Jurkat, Clone E6-1 (cell line): ENCODE measurements at regions not wholly inside any gene's neighbourhood (a gene's known extent, or its start where the extent isn't known, plus 50 kb on each side); places are given as distances from the start of the nearest gene placed in this dataset.

ENCODE experiments used
- DNase-seq: peaks from one replicate; pipeline ENCODE4 v3.0.0-alpha.2; 2011; ENCODE audit warnings: low read depth, low spot score
- H3K4me3 ChIP-seq: 2 replicates; pipeline ENCODE4 v1.5.1; 2011; ENCODE audit warnings: mild to moderate bottlenecking, low read length, control low read depth, moderate library complexity

DNA sequence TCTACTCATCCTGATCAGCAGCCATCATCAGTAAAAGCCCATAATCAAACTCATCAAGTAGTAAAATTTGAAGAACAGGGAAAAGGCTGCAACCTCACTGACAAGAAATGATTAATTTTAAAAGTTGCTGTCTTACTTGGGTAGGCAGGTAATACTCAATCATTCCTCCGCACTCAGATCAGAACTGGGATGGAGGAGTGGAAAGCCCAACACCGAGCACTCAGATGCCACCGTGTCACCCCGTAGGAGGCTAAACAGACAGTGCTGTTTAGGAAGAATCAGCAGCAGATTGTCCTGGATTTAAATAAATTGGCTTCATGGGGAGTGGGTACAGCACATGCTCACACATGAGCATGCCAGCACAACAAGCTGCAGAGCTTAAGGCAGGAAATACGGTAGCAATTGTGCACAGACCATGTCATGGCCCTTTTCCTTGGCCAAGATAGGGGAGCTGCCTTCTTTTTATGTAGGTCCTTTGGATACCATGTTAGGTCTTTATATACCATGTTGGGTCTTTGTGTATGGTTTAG is 92.6 kb upstream of the CDH6 start:
- H3K4me3 ChIP-seq: no peak overlapping the region
- DNase-seq: no peak

DNA sequence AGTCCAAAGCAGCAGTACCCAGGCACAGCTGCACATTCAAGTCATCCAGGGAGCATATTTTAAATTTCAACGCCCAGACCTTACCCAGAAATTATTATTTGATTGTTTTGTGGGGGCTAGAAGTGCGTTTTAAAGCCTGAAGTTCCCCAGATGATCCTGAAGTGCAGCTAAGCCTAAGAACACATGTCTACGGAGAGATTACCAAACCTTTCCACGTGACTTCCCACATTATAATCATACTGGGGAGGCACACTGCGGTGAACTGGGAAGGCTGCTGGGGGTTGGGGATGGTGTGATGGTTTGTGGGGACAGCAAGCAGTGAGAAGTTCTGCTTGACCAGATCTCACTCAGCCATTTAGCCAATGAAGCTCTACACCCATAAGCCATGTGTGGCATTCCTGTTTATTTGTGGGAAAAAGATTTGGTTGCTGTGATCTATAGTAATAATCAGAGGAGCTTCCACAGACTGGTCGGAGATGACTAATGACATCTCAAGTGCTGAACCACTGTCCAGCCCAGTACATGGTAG is 93.4 kb upstream of the CDH6 start:
- no peak overlapping the region for H3K4me3 ChIP-seq
- no peak for DNase-seq

DNA sequence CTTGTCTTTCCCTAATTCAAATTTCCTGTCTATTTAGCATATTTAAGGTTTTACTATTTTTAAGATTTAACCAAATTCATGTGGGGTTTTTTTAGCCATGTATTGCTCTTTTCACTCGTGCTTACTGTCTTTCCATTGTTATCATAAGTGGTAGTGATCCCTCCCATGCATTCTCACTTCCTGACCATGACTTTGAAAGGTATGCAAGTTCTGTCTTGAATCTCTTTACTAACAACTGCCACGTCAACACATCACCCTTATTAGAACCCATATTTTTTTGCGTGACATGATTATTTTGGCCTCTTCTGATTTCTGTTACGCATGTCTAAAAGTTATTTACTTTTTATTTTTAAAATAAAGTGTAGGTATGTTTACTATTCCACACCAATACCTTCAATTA is 94.7 kb upstream of the CDH6 start:
- no peak for DNase-seq
- H3K4me3 ChIP-seq: no peak overlapping the region

DNA sequence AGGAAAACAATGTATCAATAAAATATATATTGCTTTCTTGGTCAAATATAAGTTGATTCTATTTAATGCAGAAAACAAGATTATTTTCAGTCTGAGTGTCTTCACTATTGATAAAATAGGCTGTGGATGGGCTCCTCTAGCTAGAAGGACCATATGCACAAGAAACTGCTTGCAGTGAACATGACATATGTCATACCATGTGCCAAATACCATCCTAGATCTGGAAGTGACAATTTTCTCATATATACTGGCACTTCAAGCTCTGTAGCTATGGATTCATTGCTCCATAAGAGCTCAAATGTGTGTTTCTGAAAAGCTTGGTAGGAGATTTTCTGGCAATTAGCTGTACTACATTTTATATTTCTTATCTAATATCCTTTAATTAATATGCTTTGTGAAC is 95.6 kb upstream of the CDH6 start:
- DNase-seq: no peak
- no peak overlapping the region for H3K4me3 ChIP-seq

DNA sequence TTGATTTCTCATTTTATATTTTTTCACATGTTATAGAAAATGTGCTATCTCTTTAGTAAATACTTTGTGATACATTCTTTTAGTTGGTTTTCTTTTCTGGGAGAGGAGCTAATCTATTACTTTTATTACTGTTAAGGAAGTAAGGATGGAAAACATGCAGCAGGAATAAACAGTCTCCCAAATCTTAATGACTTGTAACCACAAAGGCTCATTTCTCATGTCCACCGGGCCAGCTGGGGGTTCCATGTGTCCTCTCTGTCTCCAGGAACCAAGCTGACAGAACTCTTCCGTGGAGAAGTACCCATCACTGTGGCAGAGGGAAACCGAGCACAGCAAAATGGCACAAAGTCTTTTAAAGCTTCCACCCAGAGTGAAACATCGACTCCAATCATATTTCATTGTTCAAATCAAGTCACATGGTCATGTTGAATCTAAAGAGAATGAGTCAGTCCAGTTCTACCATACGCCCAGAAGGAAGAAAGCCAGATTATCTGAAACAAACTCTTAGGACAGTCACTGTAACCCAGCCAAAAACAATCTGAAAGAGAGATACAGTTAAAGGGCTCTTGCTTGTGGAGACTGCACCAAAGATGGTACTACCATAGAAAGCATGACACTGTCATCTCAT is 97.1 kb upstream of the CDH6 start:
- no peak for DNase-seq
- H3K4me3 ChIP-seq: no peak overlapping the region

DNA sequence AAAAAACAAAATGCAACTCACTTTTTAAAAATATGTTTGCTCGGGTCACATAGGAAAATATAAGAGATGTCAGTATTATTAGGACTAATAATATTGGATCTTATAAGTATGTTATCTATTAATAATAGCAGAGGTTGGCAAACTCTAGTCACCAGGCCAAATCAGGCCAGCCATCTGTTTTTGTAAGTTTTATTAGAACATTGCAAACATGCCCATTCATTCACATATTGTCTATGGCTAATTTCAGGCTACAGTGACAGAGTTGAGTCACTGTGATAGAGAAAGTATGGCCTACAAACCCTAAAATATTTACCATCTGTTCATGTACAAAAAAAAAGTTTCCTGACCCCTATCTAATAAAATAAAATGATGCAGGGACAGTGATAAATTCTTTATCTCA is 97.7 kb upstream of the CDH6 start:
- DNase-seq: no peak
- H3K4me3 ChIP-seq: no peak overlapping the region

DNA sequence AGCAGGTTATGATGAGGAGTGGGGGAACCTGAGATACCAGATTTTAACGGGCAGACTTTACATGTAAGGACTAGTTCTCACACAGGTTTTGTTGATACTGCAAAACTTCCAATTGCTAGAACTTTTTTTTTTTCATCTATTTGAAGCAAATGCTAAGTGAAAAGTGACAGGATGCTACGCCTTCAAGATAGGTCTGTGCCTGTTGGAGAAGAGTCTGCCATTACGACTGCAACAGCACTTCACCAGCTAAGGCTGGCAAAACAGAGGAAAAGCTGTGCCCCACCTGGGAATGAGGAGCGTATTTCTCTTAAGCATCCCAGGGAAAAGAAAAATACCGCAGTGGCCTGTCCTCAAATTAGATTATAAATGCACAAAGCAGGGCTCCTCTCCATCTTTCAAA is 102.0 kb upstream of the CDH6 start:
- H3K4me3 ChIP-seq: no peak overlapping the region
- no peak for DNase-seq

DNA sequence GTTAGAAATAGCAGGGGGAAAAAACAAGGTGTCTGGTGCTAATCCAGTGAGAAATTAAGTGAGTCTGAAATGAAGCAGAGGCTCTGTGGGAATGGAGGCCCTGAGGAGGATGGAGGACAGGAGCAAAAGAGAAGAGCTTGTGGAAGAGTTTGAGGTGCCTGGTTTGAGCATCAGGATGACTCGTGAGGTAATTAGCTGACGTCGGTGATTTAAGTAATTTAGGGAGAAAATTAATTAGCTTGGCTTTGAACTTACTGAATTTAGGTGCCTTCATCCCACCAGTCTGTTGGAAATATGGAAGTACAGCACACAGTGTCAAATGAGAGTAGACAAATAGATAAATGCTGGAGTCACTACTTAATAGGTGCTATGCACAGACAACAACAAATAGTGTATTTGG is 103.0 kb upstream of the CDH6 start:
- no peak for DNase-seq
- no peak overlapping the region for H3K4me3 ChIP-seq

DNA sequence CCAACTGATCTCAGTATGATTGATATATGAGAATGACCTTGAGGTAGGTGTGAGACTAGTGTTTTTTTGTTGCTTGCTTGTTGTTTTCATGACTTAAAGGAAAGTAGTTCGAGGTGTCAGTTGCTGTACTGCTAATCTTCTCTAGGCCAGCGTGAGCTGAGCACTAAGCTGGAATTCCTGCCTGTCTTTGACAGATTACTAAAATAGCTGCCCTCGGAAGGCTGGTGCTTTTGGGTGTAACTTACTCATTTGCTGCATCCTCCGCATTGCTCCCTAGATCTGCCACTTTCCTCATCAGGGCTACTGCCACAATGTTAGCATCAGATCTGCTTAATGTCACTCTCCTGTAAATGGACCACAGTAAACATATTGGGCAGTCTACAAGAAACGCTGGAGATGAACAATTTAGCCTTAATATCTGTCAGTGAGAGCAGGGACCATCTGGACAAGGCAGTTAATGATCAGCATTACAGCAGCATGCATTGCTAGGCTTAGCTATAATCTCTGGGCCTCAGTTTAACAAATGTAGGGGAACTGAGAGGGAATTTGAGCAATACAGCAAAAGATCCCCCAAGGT is 106.6 kb upstream of the CDH6 start:
- no peak overlapping the region for H3K4me3 ChIP-seq
- no peak for DNase-seq

DNA sequence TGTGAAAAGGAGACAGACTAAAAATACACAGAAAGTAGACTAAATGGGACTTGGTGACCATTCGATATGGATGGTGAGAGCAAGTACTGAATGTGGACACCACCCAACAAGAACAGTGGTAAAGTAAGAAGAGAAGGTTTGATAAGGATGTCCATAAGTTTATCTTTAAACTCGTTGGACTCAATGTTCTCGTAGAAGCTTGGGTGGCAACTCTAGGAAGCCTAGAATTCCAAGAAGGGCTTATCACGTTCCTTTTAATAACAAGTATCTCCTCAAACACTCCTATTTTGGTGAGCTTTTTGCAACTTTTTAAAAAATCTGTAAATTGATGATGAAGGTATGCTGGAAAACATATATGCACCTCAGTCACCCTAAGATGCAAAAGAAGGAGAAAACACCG is 108.6 kb upstream of the CDH6 start:
- no peak overlapping the region for H3K4me3 ChIP-seq

DNA sequence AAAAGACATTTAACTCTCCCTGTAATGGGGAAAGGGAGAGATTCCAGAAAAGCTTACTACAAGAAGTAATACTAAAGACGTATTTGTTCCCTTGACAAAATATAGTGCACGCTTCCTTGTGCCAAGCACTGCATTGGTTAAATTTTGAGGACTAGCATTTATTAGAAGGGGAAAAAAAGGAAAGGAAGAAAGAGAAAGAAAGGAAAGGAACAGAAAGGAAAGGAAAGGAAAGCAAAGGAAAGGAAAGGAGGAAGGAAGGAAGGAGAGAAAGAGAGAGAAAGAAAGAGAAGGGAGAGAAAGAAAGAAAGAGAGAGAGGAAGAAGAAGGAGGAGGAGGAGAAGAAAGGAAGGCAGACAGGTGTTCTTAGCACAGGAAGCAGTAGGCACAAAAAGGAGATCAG is 110.1 kb upstream of the CDH6 start:
- DNase-seq: no peak
- no peak overlapping the region for H3K4me3 ChIP-seq

More for the DNA sequence above, 108.6 kb upstream of the CDH6 start:
- DNase-seq: no peak

DNA sequence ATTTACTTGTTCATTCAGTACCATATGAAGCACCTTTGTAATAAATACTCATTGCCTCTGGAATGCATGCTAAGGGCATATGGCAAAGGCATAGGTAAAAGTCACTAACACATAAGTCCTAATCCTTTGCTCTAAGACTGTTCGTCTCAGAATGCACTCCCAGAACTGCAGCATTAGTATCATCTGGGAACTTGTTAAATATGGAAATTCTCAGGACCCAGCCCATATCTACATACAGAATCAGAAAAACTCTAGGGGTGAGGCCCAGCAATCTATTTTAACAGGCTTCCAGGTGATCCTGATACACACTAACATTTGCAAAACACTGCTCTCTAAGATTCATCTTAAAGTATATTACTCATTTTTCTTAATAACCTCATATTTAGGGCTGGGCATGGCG is 113.8 kb upstream of the CDH6 start:
- H3K4me3 ChIP-seq: no peak overlapping the region
- no peak for DNase-seq

DNA sequence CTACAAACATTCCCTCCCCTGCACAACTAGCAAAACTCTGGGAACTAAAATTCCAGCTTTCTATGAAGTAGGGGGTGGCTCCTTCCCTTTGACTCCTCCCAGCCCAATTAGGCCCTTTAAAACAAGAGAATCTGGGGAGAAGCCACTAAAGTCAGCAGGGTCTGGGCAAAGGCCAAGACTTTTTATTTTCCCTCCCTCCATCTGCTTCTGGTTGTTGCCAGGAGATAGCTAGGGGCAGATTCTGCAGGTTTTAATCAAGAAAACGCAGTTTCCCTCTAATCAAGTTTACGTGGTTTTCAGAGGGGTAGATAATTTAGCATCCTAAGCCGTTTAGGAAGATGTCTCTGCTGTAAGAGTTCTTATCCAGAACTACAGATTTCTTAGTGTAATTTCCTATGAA is 114.5 kb upstream of the CDH6 start:
- no peak overlapping the region for H3K4me3 ChIP-seq
- DNase-seq: no peak

DNA sequence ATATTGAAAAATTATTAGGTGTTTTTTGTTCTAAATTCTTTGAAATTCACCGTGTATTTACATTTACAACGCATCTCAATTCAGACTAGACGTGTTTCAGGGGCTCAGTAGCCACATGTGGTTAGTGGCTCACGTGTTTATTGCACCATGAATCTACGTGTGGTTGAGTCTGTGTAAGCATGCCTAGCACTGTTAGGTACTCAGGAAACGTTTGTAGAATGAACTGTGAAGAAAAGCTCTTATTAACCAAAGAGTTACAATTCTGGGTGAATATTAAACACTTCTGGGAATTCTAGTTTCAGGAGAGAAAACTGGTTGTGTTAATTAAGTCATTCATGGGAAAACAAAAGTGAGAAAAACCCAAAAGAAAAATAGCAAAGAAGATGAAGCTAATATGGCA is 117.5 kb upstream of the CDH6 start:
- H3K4me3 ChIP-seq: no peak overlapping the region
- peak; percentile 4 for DNase-seq

DNA sequence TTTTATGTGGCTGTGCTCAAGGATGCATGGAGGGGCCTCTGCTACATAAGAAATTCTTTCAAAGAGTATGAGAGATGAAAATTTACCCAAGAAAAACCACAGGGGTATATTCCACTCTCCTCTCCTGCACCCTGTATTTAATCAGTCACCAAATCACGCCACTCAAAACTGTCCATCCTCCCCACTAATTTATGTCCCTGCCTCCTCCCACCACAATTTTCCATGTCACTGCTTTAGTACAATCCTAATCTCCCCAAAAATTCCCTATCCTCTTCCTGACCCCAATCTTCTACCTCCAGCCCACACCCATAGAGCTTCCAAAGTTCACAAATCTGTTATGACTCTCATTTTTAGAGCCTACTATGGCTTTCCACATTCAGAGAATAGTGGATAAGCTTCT is 125.2 kb upstream of the CDH6 start:
- DNase-seq: no peak

DNA sequence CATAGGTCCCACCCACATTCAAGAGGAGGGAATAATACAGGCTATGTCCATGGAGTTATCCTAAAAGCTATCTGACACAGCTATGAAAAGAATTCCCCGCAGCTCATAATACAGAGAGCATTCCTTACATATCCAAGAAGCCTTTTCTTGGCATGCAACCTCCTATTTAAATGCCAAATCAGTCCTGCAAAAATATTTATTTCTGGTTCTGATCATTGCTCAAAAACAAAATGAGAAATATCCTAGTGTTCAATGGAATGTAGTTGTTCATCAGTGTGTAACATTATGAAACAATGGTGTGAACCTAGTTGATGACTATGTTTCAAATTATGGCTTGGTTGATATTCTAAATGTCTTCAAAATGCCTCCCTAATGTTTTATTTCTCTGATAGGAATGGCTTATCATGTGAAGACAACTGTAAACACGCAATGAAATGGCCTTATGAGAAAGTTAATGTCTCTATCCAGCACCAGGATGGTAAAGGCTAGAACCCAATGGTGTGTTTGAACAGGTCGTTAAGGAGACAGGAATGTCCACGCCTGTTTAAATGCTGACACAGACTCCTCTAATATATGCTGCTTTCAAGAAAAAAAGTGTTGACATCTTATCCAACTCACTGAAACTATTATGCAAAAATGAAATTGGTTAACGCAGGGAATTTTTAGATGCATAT is 126.7 kb upstream of the CDH6 start:
- H3K4me3 ChIP-seq: no peak overlapping the region
- DNase-seq: no peak

More for the DNA sequence above, 125.2 kb upstream of the CDH6 start:
- no peak overlapping the region for H3K4me3 ChIP-seq

DNA sequence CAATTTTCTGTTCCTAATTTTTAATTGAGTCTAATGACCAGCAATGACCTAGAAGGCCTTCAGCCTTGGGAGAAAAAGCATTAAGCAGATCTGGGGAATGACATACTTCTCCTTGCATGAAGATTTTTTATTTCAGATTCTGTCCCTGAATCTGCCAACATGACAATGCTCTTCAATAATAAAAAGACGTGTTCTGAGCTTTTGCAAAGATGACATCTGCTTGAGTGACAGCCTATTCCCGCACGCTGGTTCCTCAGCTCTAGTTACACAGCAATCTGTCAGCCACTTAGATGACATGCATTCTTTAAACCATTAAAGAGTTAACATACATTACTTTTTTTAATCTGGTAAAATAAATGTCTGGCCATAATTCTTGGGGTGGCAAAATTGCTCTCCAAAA is 129.3 kb upstream of the CDH6 start:
- DNase-seq: no peak
- no peak overlapping the region for H3K4me3 ChIP-seq

DNA sequence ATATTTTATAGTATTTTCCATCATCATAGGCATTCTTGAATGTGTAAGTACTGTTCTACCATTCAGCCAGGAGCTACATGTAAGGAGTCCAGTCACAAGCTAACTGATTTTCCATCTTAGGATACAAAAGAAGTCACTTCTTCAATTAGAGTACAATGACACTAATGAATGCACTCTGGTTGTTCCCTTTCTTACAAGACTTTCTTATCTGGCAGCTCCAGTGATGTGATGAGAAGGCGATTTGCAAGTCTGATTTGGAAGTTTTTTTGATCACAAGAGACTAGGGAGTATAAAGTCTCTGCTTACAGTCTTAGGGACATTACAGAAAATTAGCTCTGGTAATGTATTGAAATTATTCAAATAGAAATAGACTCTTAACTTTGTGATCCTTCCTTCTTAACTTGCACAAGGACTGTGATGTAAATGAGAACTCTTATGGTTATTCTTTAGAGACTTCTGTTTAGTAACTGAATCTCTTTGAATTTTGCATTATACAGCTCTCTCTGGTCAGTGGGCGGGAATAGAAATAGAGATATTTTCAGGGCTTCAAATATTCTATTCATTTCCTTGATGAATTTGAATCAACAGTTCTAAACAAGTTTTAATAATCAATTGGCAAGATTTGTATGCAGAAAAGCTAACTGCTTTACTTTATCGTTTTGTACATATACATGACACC is 130.4 kb upstream of the CDH6 start:
- H3K4me3 ChIP-seq: no peak overlapping the region
- no peak for DNase-seq

DNA sequence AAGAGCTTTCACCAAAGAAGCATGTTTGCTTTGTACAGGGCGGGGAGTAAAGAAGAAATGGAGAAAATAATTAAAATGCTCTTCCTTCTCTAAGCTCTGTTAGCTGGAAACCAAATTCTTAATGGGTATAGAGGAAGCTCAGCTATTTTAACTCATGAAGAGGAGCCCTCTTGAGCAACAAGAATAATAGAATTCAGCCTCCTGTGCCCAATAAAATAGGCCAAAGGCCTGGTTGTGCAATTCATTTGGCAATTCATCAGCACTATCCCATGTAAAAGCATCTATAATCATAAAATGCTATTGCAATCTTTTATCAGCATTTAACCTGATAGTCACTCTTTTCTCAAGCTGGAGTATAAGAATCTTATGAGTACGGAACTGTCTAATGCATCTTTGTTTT is 133.6 kb upstream of the CDH6 start:
- DNase-seq: no peak
- H3K4me3 ChIP-seq: no peak overlapping the region

DNA sequence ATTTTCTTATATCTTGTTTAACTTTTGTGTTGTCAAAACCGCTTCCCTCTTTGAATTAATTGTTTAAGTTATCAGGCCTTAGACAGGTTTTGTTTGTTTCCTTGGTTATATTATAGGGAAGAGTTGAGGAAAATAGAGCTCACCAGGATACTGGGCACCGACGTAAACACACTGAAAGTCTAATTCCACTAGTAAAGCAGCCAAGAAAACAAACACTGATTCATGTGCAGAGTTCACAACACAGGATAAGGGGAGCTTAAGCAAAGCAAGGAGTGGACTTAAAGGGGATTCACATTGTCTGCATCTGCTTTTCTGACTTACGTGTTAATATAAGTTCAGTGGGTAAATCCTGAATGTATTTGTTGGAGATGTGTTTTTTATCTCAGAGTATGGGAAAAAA is 139.0 kb upstream of the CDH6 start:
- DNase-seq: no peak
- no peak overlapping the region for H3K4me3 ChIP-seq
